GM21529 (cell line): ENCODE measurements at regions not wholly inside any gene's neighbourhood (a gene's known extent, or its start where the extent isn't known, plus 50 kb on each side); places are given as distances from the start of the nearest gene placed in this dataset.

Source experiments
- ATAC-seq: cut with Tn5 transposase; IDR thresholded peaks from one replicate; pipeline ENCODE4 v1.9.1; 2021; ENCODE audit not compliant: unreplicated experiment

- ATAC-seq = no peak
Observed at GRCh38 chr10:117699436-117700075, 157.0 kb downstream of the EMX2 start.

- ATAC-seq = no peak
Observed at GRCh38 chr10:117710181-117710798, 167.7 kb downstream of the EMX2 start.

- ATAC-seq = no peak
Observed at GRCh38 chr10:117716889-117717288, 174.3 kb downstream of the EMX2 start.

- ATAC-seq = no peak
Observed at GRCh38 chr10:117718986-117719920, 176.7 kb downstream of the EMX2 start.

GRCh38 chr10:117720931-117721835, 178.6 kb downstream of the EMX2 start:
- no peak for ATAC-seq

GRCh38 chr10:117721873-117722272, 179.3 kb downstream of the EMX2 start:
- ATAC-seq = no peak

- no peak for ATAC-seq
Observed at GRCh38 chr10:117723343-117723742, 180.8 kb downstream of the EMX2 start.

- ATAC-seq = no peak
Observed at GRCh38 chr10:117725993-117726392, 183.4 kb downstream of the EMX2 start.

- no peak for ATAC-seq
Observed at GRCh38 chr10:117726596-117727295, 184.2 kb downstream of the EMX2 start.

- ATAC-seq = no peak
Observed at GRCh38 chr10:117727421-117727820, 184.9 kb downstream of the EMX2 start.

- ATAC-seq = no peak
Observed at GRCh38 chr10:117728087-117728486, 185.5 kb downstream of the EMX2 start.

- ATAC-seq = no peak
Observed at GRCh38 chr10:117729156-117729555, 186.6 kb downstream of the EMX2 start.

GRCh38 chr10:117731121-117731791, 188.7 kb downstream of the EMX2 start:
- no peak for ATAC-seq

- ATAC-seq = no peak
Observed at GRCh38 chr10:117734731-117735405, 192.3 kb downstream of the EMX2 start.

- ATAC-seq = no peak
Observed at GRCh38 chr10:117736655-117737054, 194.1 kb downstream of the EMX2 start.

GRCh38 chr10:117740088-117740487, 197.5 kb downstream of the EMX2 start:
- no peak for ATAC-seq

GRCh38 chr10:117740691-117741222, 198.2 kb downstream of the EMX2 start:
- no peak for ATAC-seq

- no peak for ATAC-seq
Observed at GRCh38 chr10:117741524-117741923, 199.0 kb downstream of the EMX2 start.

GRCh38 chr10:117743509-117743908, 201.0 kb downstream of the EMX2 start:
- no peak for ATAC-seq
